Thyroid gland (tissue), 4 donors: ENCODE measurements at regions not wholly inside any gene's neighbourhood (a gene's known extent, or its start where the extent isn't known, plus 50 kb on each side); places are given as distances from the start of the nearest gene placed in this dataset.

Experiments
- DNase-seq, 2 donors: peaks; one replicate each; pipeline ENCODE4 v3.0.0-alpha.2; 2019
- H3K27ac ChIP-seq, 3 donors: fragments of 200-600 bp; sonication (generic); 1 replicate in 2 of 3; 2 replicates in 1 of 3; pipeline ENCODE4 v1.5.1; 2016 to 2019; ENCODE audit warnings: mild to moderate bottlenecking in 1 of 3, moderate library complexity in 1 of 3
- H3K27me3 ChIP-seq: fragments of 200-600 bp; sonication (generic); one replicate; pipeline ENCODE4 v1.5.1; 2019
- H3K36me3 ChIP-seq, 2 donors: fragments of 200-600 bp; sonication (generic); one replicate each; pipeline ENCODE4 v1.5.1; 2016 to 2019
- H3K4me1 ChIP-seq, 2 donors: fragments of 200-600 bp; sonication (generic); one replicate each; pipeline ENCODE4 v1.5.1; 2017 to 2019
- H3K4me3 ChIP-seq, 3 donors: fragments of 200-600 bp; sonication (generic); replicated peaks in 1 of 3; 1 replicate in 2 of 3; 2 replicates in 1 of 3; pipeline ENCODE4 v1.5.1; 2016; ENCODE audit warnings: mild to moderate bottlenecking in 1 of 3
- H3K9me3 ChIP-seq: fragments of 200-600 bp; sonication (generic); one replicate; pipeline ENCODE4 v1.5.1; 2017
- POLR2A ChIP-seq, 2 donors: fragments of 450-650 bp; IDR thresholded peaks; one replicate each; pipeline ENCODE4 v1.6.1; 2017; ENCODE audit warnings: antibody characterized with exemption in 2 of 2, mild to moderate bottlenecking in 2 of 2, moderate library complexity in 1 of 2
- WGBS, 2 donors: methylation state at CpG; one replicate each; pipeline ENCODE4 v1.1.5; 2017; 5-methylcytosine and 5-hydroxymethylcytosine counted together
- intact Hi-C: fragments of 100-400 bp; cut with DNase I; formaldehyde crosslinking; loops from one replicate; pipeline ENCODE4 v1.15.1; 2023
- TF ChIP-seq, protein P1 (sequence below), 6 experiments: fragments of 200-600 bp in 3 of 6; fragments of 450-650 bp in 3 of 6; sonication (generic) in 3 of 6; IDR thresholded peaks; one replicate each; pipeline ENCODE4 v1.5.1; 2016 to 2019; ENCODE audit warnings: antibody characterized with exemption in 6 of 6, mild to moderate bottlenecking in 2 of 6, inconsistent platforms in 1 of 6, moderate library complexity in 1 of 6

DNA sequence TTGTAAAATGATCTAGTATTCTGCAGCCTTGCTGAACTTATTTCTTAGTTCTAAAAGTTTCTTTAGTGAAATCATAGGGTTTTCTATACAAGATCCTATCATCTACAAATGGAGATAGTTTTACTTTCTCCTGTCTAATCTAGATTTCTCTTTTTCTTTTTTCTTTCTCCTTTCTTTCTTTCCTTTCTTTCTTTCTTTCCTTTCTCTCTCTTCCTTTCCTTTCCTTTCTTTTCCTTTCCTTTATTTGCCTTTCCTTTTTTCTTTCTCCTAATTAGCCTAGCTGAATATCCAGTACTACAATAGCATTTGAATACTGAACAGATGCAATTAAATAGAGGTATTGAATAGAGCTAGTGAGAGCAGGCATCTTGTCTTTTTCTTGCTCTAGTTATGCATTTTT, 186.6 kb upstream of the SPAG17 start:
- Histone ChIP-seq H3K27me3 (no peaks in the 10 kb centered on the region), H3K27ac (no peak overlapping the region), H3K4me1 (no peaks in the 10 kb centered on the region), H3K4me3 (no peak overlapping the region), H3K9me3 (no peaks in the 10 kb centered on the region), H3K36me3 (no peaks in the 10 kb centered on the region)
- intact Hi-C loops = no loop called here
- TF ChIP-seq POLR2A (IDR thresholded peaks at IDR 0.05) = no peak
- TF ChIP-seq, protein P1, sequence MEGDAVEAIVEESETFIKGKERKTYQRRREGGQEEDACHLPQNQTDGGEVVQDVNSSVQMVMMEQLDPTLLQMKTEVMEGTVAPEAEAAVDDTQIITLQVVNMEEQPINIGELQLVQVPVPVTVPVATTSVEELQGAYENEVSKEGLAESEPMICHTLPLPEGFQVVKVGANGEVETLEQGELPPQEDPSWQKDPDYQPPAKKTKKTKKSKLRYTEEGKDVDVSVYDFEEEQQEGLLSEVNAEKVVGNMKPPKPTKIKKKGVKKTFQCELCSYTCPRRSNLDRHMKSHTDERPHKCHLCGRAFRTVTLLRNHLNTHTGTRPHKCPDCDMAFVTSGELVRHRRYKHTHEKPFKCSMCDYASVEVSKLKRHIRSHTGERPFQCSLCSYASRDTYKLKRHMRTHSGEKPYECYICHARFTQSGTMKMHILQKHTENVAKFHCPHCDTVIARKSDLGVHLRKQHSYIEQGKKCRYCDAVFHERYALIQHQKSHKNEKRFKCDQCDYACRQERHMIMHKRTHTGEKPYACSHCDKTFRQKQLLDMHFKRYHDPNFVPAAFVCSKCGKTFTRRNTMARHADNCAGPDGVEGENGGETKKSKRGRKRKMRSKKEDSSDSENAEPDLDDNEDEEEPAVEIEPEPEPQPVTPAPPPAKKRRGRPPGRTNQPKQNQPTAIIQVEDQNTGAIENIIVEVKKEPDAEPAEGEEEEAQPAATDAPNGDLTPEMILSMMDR (IDR thresholded peaks at IDR 0.05) = no peak
- DNase-seq = no peak

- Histone ChIP-seq H3K36me3 (no peaks in the 10 kb centered on the region), H3K27me3 (no peaks in the 10 kb centered on the region), H3K27ac (no peak overlapping the region), H3K9me3 (no peaks in the 10 kb centered on the region), H3K4me3 (no peak overlapping the region), H3K4me1 (no peaks in the 10 kb centered on the region)
- TF ChIP-seq, protein P1 (IDR thresholded peaks at IDR 0.05) = no peak
- no peak for TF ChIP-seq POLR2A (IDR thresholded peaks at IDR 0.05)
- no peak for DNase-seq
- intact Hi-C loops = no loop called here
Measured at GRCh38 chr1:118370861-118371260, 185.8 kb upstream of the SPAG17 start.

GRCh38 chr1:118366286-118366685, 181.3 kb upstream of the SPAG17 start:
- no peaks in the 10 kb centered on the region for H3K9me3 ChIP-seq

GRCh38 chr1:118364882-118365281, 179.9 kb upstream of the SPAG17 start:
- H3K36me3 ChIP-seq = no peaks in the 10 kb centered on the region
- intact Hi-C loops = no loop called here
- no peak overlapping the region for H3K27ac ChIP-seq
- H3K4me1 ChIP-seq = no peaks in the 10 kb centered on the region
- no peaks in the 10 kb centered on the region for H3K27me3 ChIP-seq
- 85 to 87% methylated on average over 1 of the region's 1 CpG for WGBS, 2 donors
- no peak for TF ChIP-seq POLR2A (IDR thresholded peaks at IDR 0.05)
- TF ChIP-seq, protein P1 (IDR thresholded peaks at IDR 0.05) = no peak
- no peak overlapping the region for H3K4me3 ChIP-seq
- DNase-seq = no peak
- H3K9me3 ChIP-seq = no peaks in the 10 kb centered on the region

More at GRCh38 chr1:118366286-118366685, 181.3 kb upstream of the SPAG17 start:
- no peak overlapping the region for H3K4me3 ChIP-seq
- no peak for TF ChIP-seq POLR2A (IDR thresholded peaks at IDR 0.05)
- TF ChIP-seq, protein P1 (IDR thresholded peaks at IDR 0.05) = no peak
- H3K27me3 ChIP-seq = no peaks in the 10 kb centered on the region
- H3K4me1 ChIP-seq = no peaks in the 10 kb centered on the region
- H3K27ac ChIP-seq = no peak overlapping the region
- intact Hi-C loops = no loop called here
- 0% methylated on average over 1 of the region's 1 CpG for WGBS, 2 donors
- DNase-seq = no peak
- H3K36me3 ChIP-seq = no peaks in the 10 kb centered on the region

- no peaks in the 10 kb centered on the region for H3K4me1 ChIP-seq
- H3K27me3 ChIP-seq = no peaks in the 10 kb centered on the region
- intact Hi-C loops = no loop called here
- WGBS, 2 donors = 73 to 86% methylated on average over 1 of the region's 1 CpG
- DNase-seq = no peak
- no peak overlapping the region for H3K27ac ChIP-seq
- TF ChIP-seq, protein P1 (IDR thresholded peaks at IDR 0.05) = no peak
- TF ChIP-seq POLR2A (IDR thresholded peaks at IDR 0.05) = no peak
- peaks cover 4% of the 10 kb centered on the region for H3K9me3 ChIP-seq
- H3K36me3 ChIP-seq = no peaks in the 10 kb centered on the region
- H3K4me3 ChIP-seq = no peak overlapping the region
Measured at GRCh38 chr1:118363396-118363795, 178.4 kb upstream of the SPAG17 start.
